Neural cell (in vitro differentiated cells): ENCODE measurements at regions not wholly inside any gene's neighbourhood (a gene's known extent, or its start where the extent isn't known, plus 50 kb on each side); places are given as distances from the start of the nearest gene placed in this dataset.

Source experiments
- H2AFZ ChIP-seq: fragments of 200-600, 300-800 bp; sonication (generic), shearing (Covaris generic); 2 replicates; pipeline ENCODE4 v1.6.0; 2014; ENCODE audit warnings: low read depth, mild to moderate bottlenecking, antibody characterized with exemption, low read length, moderate library complexity
- H3F3A ChIP-seq: fragments of 200-600 bp; shearing (Covaris generic); 2 replicates; pipeline ENCODE4 v1.6.1; 2016; ENCODE audit warnings: mild to moderate bottlenecking, moderate library complexity, mixed read lengths, antibody characterized with exemption, low read length; ENCODE audit not compliant: insufficient read depth, poor library complexity, severe bottlenecking
- H3K27ac ChIP-seq: fragments of 200-600, 300-800 bp; sonication (generic), shearing (Covaris generic); 2 replicates; pipeline ENCODE4 v1.5.1; 2014; ENCODE audit warnings: mild to moderate bottlenecking, low read length, moderate library complexity
- H3K27me3 ChIP-seq: fragments of 300-800, 200-600 bp; sonication (generic), shearing (Covaris generic); 2 replicates; pipeline ENCODE4 v1.6.0; 2014; ENCODE audit warnings: mild to moderate bottlenecking, low read depth, low read length, moderate library complexity; ENCODE audit not compliant: insufficient read depth
- H3K36me3 ChIP-seq: fragments of 300-800, 200-600 bp; sonication (generic), shearing (Covaris generic); 2 replicates; pipeline ENCODE4 v1.5.1; 2014; ENCODE audit warnings: mild to moderate bottlenecking, antibody characterized with exemption, low read length, moderate library complexity; ENCODE audit not compliant: insufficient read depth
- H3K4me2 ChIP-seq: fragments of 300-800, 200-600 bp; sonication (generic), shearing (Covaris generic); 2 replicates; pipeline ENCODE4 v1.6.0; 2014; ENCODE audit warnings: mild to moderate bottlenecking, low read length
- H3K4me3 ChIP-seq: fragments of 300-800, 200-600 bp; sonication (generic), shearing (Covaris generic); 2 replicates; pipeline ENCODE4 v1.5.1; 2014; ENCODE audit warnings: mild to moderate bottlenecking, low read length, moderate library complexity
- H3K79me2 ChIP-seq: fragments of 200-600 bp; shearing (Covaris generic); replicated peaks from 2 replicates; pipeline ENCODE4 v1.6.0; 2014; ENCODE audit warnings: mild to moderate bottlenecking, low read length, moderate library complexity; ENCODE audit not compliant: insufficient read depth
- H3K9ac ChIP-seq: fragments of 300-800, 200-600 bp; sonication (generic), shearing (Covaris generic); 2 replicates; pipeline ENCODE4 v1.6.1; 2016; ENCODE audit warnings: mild to moderate bottlenecking, low read length, mixed read lengths
- H3K9me2 ChIP-seq: fragments of 200-600 bp; shearing (Covaris generic); 2 replicates; pipeline ENCODE4 v1.6.1; 2016; ENCODE audit warnings: mild to moderate bottlenecking, low read length, mixed read lengths; ENCODE audit not compliant: insufficient read depth
- H3K9me3 ChIP-seq: fragments of 200-600, 300-800 bp; sonication (generic), shearing (Covaris generic); 2 replicates; pipeline ENCODE4 v1.6.1; 2016; ENCODE audit warnings: mild to moderate bottlenecking, mixed run types, low read length, moderate library complexity, mixed read lengths
- H4K20me1 ChIP-seq: fragments of 200-600 bp; shearing (Covaris generic); 2 replicates; pipeline ENCODE4 v1.6.1; 2016; ENCODE audit warnings: mild to moderate bottlenecking, mixed run types; ENCODE audit not compliant: insufficient read depth
- CTCF ChIP-seq: fragments of 450-650 bp; IDR thresholded peaks from 2 replicates; pipeline ENCODE4 v1.5.1; 2014; ENCODE audit warnings: antibody characterized with exemption, mild to moderate bottlenecking, moderate library complexity; ENCODE audit not compliant: poor library complexity, severe bottlenecking
- EP300 ChIP-seq: fragments of 450-650 bp; conservative IDR thresholded peaks from 2 replicates; pipeline ENCODE4 v1.6.1; 2014; ENCODE audit warnings: antibody characterized with exemption, mild to moderate bottlenecking, moderate library complexity; ENCODE audit not compliant: poor library complexity, severe bottlenecking
- EZH2 ChIP-seq: fragments of 200-600, 300-800 bp; shearing (Covaris generic), sonication (generic); IDR thresholded peaks from 2 replicates; pipeline ENCODE4 v1.6.1; 2014; ENCODE audit warnings: antibody characterized with exemption, low read length, borderline replicate concordance, mild to moderate bottlenecking; ENCODE audit not compliant: insufficient read depth, poor library complexity, severe bottlenecking
- MXI1 ChIP-seq: fragments of 450-650 bp; conservative IDR thresholded peaks from 2 replicates; pipeline ENCODE4 v1.6.1; 2014; ENCODE audit warnings: antibody characterized with exemption, mild to moderate bottlenecking; ENCODE audit not compliant: poor library complexity, severe bottlenecking
- POLR2AphosphoS5 ChIP-seq: IDR thresholded peaks from 2 replicates; pipeline ENCODE4 v1.6.1; 2012
- RAD21 ChIP-seq: fragments of 450-650 bp; conservative IDR thresholded peaks from 2 replicates; pipeline ENCODE4 v1.6.1; 2014; ENCODE audit warnings: antibody characterized with exemption, mild to moderate bottlenecking, moderate library complexity
- REST ChIP-seq: IDR thresholded peaks from 2 replicates; pipeline ENCODE4 v1.6.1; 2012; ENCODE audit warnings: borderline replicate concordance
- SMC3 ChIP-seq: fragments of 450-650 bp; conservative IDR thresholded peaks from 2 replicates; pipeline ENCODE4 v1.6.1; 2014; ENCODE audit warnings: antibody characterized with exemption, mild to moderate bottlenecking, moderate library complexity; ENCODE audit not compliant: poor library complexity
- TAF1 ChIP-seq: IDR thresholded peaks from 2 replicates; pipeline ENCODE4 v1.6.1; 2012; ENCODE audit warnings: low read depth

GRCh38 chr6:166842607-166843006, 113.7 kb downstream of the RNASET2 start:
- no peak overlapping the region for H3K9ac ChIP-seq
- no peak overlapping the region for H3K4me3 ChIP-seq
- no peaks in the 10 kb centered on the region for H3K9me2 ChIP-seq
- no peaks in the 10 kb centered on the region for H3K79me2 ChIP-seq
- no peak overlapping the region for H3K4me2 ChIP-seq
- H3F3A ChIP-seq = no peaks in the 10 kb centered on the region
- H4K20me1 ChIP-seq = no peaks in the 10 kb centered on the region
- H3K9me3 ChIP-seq = no peaks in the 10 kb centered on the region
- TF ChIP-seq SMC3 (no peak), POLR2AphosphoS5 (no peak), MXI1 (no peak), REST (no peak), RAD21 (no peak), EP300 (no peak), CTCF (no peak), EZH2 (no peak), TAF1 (no peak)
- H3K36me3 ChIP-seq = no peaks in the 10 kb centered on the region
- H2AFZ ChIP-seq = no peak overlapping the region
- no peaks in the 10 kb centered on the region for H3K27me3 ChIP-seq
- no peak overlapping the region for H3K27ac ChIP-seq

- H3F3A ChIP-seq = no peaks in the 10 kb centered on the region
- H3K79me2 ChIP-seq = no peaks in the 10 kb centered on the region
- H3K36me3 ChIP-seq = no peaks in the 10 kb centered on the region
- no peak overlapping the region for H3K4me2 ChIP-seq
- no peaks in the 10 kb centered on the region for H3K9me2 ChIP-seq
- H3K9me3 ChIP-seq = no peaks in the 10 kb centered on the region
- H2AFZ ChIP-seq = no peak overlapping the region
- no peak overlapping the region for H3K4me3 ChIP-seq
- no peak overlapping the region for H3K9ac ChIP-seq
- TF ChIP-seq RAD21 (no peak), MXI1 (no peak), REST (no peak), EP300 (no peak), TAF1 (no peak), POLR2AphosphoS5 (no peak), EZH2 (no peak), SMC3 (no peak), CTCF (no peak)
- no peaks in the 10 kb centered on the region for H3K27me3 ChIP-seq
- no peaks in the 10 kb centered on the region for H4K20me1 ChIP-seq
- no peak overlapping the region for H3K27ac ChIP-seq
Observed at GRCh38 chr6:166841216-166841615, 115.1 kb downstream of the RNASET2 start.
